Astrocyte (in vitro differentiated cells and primary cell): ENCODE measurements at regions not wholly inside any gene's neighbourhood (a gene's known extent, or its start where the extent isn't known, plus 50 kb on each side); places are given as distances from the start of the nearest gene placed in this dataset.

Experiments
- DNase-seq: peaks from one replicate; pipeline ENCODE4 v3.0.0-alpha.2; 2010; ENCODE audit warnings: low read depth
- FAIRE-seq: peaks from 2 replicates; lab custom pipeline; 2011; peaks lifted over from hg19 to GRCh38; lab: Jason Lieb, UNC
- H2AFZ ChIP-seq: 2 replicates; pipeline ENCODE4 v1.6.0; 2012; ENCODE audit warnings: low read depth, low read length, inconsistent platforms
- H3K27ac ChIP-seq: 2 replicates; pipeline ENCODE4 v1.5.1; 2011; ENCODE audit warnings: low read depth, low read length, inconsistent platforms
- H3K27me3 ChIP-seq: 2 replicates; pipeline ENCODE4 v1.6.0; 2011; ENCODE audit warnings: low read length, inconsistent platforms; ENCODE audit not compliant: insufficient read depth
- H3K36me3 ChIP-seq: 2 replicates; pipeline ENCODE4 v1.5.1; 2011; ENCODE audit warnings: low read length, inconsistent platforms; ENCODE audit not compliant: insufficient read depth
- H3K4me1 ChIP-seq: 2 replicates; pipeline ENCODE4 v1.5.1; 2011; ENCODE audit warnings: low read length, inconsistent platforms; ENCODE audit not compliant: insufficient read depth
- H3K4me2 ChIP-seq: 2 replicates; pipeline ENCODE4 v1.6.0; 2012; ENCODE audit warnings: low read length, inconsistent platforms
- H3K4me3 ChIP-seq: 2 replicates; pipeline ENCODE4 v1.5.1; 2011; ENCODE audit warnings: low read depth, mild to moderate bottlenecking, low read length, inconsistent platforms; ENCODE audit not compliant: insufficient read depth
- H3K79me2 ChIP-seq: 2 replicates; pipeline ENCODE4 v1.6.0; 2012; ENCODE audit warnings: mild to moderate bottlenecking, low read length, inconsistent platforms; ENCODE audit not compliant: insufficient read depth
- H3K9ac ChIP-seq: 2 replicates; pipeline ENCODE4 v1.6.0; 2012; ENCODE audit warnings: mild to moderate bottlenecking, low read length, inconsistent platforms
- H3K9me3 ChIP-seq: 2 replicates; pipeline ENCODE4 v1.5.1; 2012; ENCODE audit warnings: low read depth, mild to moderate bottlenecking, low read length, inconsistent platforms; ENCODE audit not compliant: insufficient read depth
- H4K20me1 ChIP-seq: 2 replicates; pipeline ENCODE4 v1.6.0; 2012; ENCODE audit warnings: low read length, inconsistent platforms; ENCODE audit not compliant: insufficient read depth
- H3K27ac Mint-ChIP-seq: one replicate; pipeline ENCODE4 v1.8.0; 2021; ENCODE audit warnings: mild to moderate bottlenecking, mixed read lengths; ENCODE audit not compliant: unreplicated experiment
- H3K27me3 Mint-ChIP-seq: one replicate; pipeline ENCODE4 v1.8.0; 2021; ENCODE audit warnings: low read depth, mixed read lengths; ENCODE audit not compliant: unreplicated experiment
- H3K36me3 Mint-ChIP-seq: one replicate; pipeline ENCODE4 v1.8.0; 2021; ENCODE audit warnings: low read depth, mixed read lengths; ENCODE audit not compliant: unreplicated experiment
- H3K4me1 Mint-ChIP-seq: one replicate; pipeline ENCODE4 v1.8.0; 2021; ENCODE audit warnings: low read depth, mixed read lengths; ENCODE audit not compliant: unreplicated experiment
- H3K4me3 Mint-ChIP-seq: one replicate; pipeline ENCODE4 v1.8.0; 2021; ENCODE audit warnings: mild to moderate bottlenecking, moderate library complexity, mixed read lengths; ENCODE audit not compliant: unreplicated experiment
- H3K9me3 Mint-ChIP-seq: one replicate; pipeline ENCODE4 v1.8.0; 2021; ENCODE audit warnings: mild to moderate bottlenecking, mixed read lengths; ENCODE audit not compliant: unreplicated experiment
- CTCF ChIP-seq: IDR thresholded peaks from 2 replicates; pipeline ENCODE4 v1.5.1; 2011; ENCODE audit warnings: low read depth, mild to moderate bottlenecking, inconsistent platforms, low read length, moderate library complexity; ENCODE audit not compliant: insufficient read depth
- EZH2 ChIP-seq: IDR thresholded peaks from 2 replicates; pipeline ENCODE4 v1.6.1; 2012; ENCODE audit warnings: mild to moderate bottlenecking, low read length, inconsistent platforms; ENCODE audit not compliant: insufficient read depth

- H4K20me1 ChIP-seq = no peaks in the 10 kb centered on the region
- no peak overlapping the region for H3K4me2 ChIP-seq
- peaks cover 4% of the 10 kb centered on the region for H3K27me3 ChIP-seq
- Mint-ChIP-seq H3K27ac (no peak overlapping the region), H3K27me3 (peaks cover 28% of the 10 kb centered on the region), H3K36me3 (no peaks in the 10 kb centered on the region), H3K4me1 (peaks cover 9% of the 10 kb centered on the region), H3K9me3 (peaks cover 11% of the 10 kb centered on the region), H3K4me3 (no peak overlapping the region)
- H3K9me3 ChIP-seq = no peaks in the 10 kb centered on the region
- FAIRE-seq (no peak), DNase-seq (no peak)
- no peaks in the 10 kb centered on the region for H3K36me3 ChIP-seq
- H3K9ac ChIP-seq = no peak overlapping the region
- no peaks in the 10 kb centered on the region for H3K79me2 ChIP-seq
- no peak overlapping the region for H3K27ac ChIP-seq
- no peak overlapping the region for H3K4me3 ChIP-seq
- H3K4me1 ChIP-seq = peaks cover 8% of the 10 kb centered on the region
- no peak overlapping the region for H2AFZ ChIP-seq
- no peak for TF ChIP-seq CTCF
- TF ChIP-seq EZH2 = no peak
Measured at GRCh38 chr1:232699814-232700213, 69.9 kb upstream of the SIPA1L2 start.

- no peak overlapping the region for H3K4me3 ChIP-seq
- no peak overlapping the region for H3K4me2 ChIP-seq
- Mint-ChIP-seq H3K27ac (no peak overlapping the region), H3K27me3 (peaks cover 1% of the 10 kb centered on the region), H3K4me1 (peaks cover 16% of the 10 kb centered on the region), H3K36me3 (no peaks in the 10 kb centered on the region), H3K4me3 (no peak overlapping the region), H3K9me3 (peaks cover 11% of the 10 kb centered on the region)
- peaks cover 13% of the 10 kb centered on the region for H3K4me1 ChIP-seq
- no peaks in the 10 kb centered on the region for H3K36me3 ChIP-seq
- peaks cover under 1% of the 10 kb centered on the region for H3K27me3 ChIP-seq
- H3K27ac ChIP-seq = no peak overlapping the region
- no peak for FAIRE-seq
- H3K79me2 ChIP-seq = no peaks in the 10 kb centered on the region
- no peak overlapping the region for H3K9ac ChIP-seq
- no peaks in the 10 kb centered on the region for H3K9me3 ChIP-seq
- no peaks in the 10 kb centered on the region for H4K20me1 ChIP-seq
- no peak for DNase-seq
- TF ChIP-seq CTCF (no peak), EZH2 (no peak)
- H2AFZ ChIP-seq = no peak overlapping the region
Measured at GRCh38 chr1:232702911-232703310, 73.0 kb upstream of the SIPA1L2 start.

- no peaks in the 10 kb centered on the region for H3K9me3 ChIP-seq
- TF ChIP-seq CTCF (no peak), EZH2 (no peak)
- Mint-ChIP-seq H3K4me3 (no peak overlapping the region), H3K27ac (no peak overlapping the region), H3K9me3 (peaks cover 9% of the 10 kb centered on the region), H3K36me3 (no peaks in the 10 kb centered on the region), H3K27me3 (no peaks in the 10 kb centered on the region), H3K4me1 (peaks cover 19% of the 10 kb centered on the region)
- peaks cover 13% of the 10 kb centered on the region for H3K4me1 ChIP-seq
- peak overlapping the region; percentile 29 for H3K4me2 ChIP-seq
- H3K79me2 ChIP-seq = no peaks in the 10 kb centered on the region
- no peak overlapping the region for H3K4me3 ChIP-seq
- H4K20me1 ChIP-seq = no peaks in the 10 kb centered on the region
- no peak for FAIRE-seq
- no peak overlapping the region for H3K9ac ChIP-seq
- DNase-seq = no peak
- H3K27me3 ChIP-seq = no peaks in the 10 kb centered on the region
- no peaks in the 10 kb centered on the region for H3K36me3 ChIP-seq
- H2AFZ ChIP-seq = peak overlapping the region; percentile 7
- no peak overlapping the region for H3K27ac ChIP-seq
Measured at GRCh38 chr1:232704256-232704655, 74.3 kb upstream of the SIPA1L2 start.
